ENCODE measurements at regions not wholly inside any gene's neighbourhood (a gene's known extent, or its start where the extent isn't known, plus 50 kb on each side); places are given as distances from the start of the nearest gene placed in this dataset.

GRCh38 chr2:74778381-74779264 lies 55.3 kb upstream of the HK2 start:
- no peak overlapping the region for H3K4me3 ChIP-seq (replicated peaks; ENCODE audit: low read depth, low read length)
- peak; percentile 22 for DNase-seq (ENCODE audit: extremely low read depth, low read depth)
- TF ChIP-seq, protein P1, sequence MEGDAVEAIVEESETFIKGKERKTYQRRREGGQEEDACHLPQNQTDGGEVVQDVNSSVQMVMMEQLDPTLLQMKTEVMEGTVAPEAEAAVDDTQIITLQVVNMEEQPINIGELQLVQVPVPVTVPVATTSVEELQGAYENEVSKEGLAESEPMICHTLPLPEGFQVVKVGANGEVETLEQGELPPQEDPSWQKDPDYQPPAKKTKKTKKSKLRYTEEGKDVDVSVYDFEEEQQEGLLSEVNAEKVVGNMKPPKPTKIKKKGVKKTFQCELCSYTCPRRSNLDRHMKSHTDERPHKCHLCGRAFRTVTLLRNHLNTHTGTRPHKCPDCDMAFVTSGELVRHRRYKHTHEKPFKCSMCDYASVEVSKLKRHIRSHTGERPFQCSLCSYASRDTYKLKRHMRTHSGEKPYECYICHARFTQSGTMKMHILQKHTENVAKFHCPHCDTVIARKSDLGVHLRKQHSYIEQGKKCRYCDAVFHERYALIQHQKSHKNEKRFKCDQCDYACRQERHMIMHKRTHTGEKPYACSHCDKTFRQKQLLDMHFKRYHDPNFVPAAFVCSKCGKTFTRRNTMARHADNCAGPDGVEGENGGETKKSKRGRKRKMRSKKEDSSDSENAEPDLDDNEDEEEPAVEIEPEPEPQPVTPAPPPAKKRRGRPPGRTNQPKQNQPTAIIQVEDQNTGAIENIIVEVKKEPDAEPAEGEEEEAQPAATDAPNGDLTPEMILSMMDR (IDR thresholded peaks at IDR 0.05; ENCODE audit: low read depth, low read length, missing control alignments), result no peak

DNA sequence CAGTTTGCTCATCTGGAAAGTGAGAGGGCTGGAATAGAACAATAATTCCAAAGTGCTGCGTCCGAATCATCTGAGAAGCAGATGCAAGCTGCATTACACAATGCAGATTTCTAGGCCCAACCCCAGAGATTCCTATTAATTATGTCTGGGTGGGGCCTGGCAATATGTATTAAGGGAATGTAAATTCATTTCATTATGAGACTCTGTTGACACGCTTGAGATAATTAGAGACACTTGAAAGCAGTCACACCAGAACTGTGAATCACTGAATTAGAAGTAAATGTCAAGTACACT lies 54.7 kb upstream of the HK2 start:
- TF ChIP-seq, protein P1 (IDR thresholded peaks at IDR 0.05; ENCODE audit: low read depth, low read length, missing control alignments), result no peak
- DNase-seq (ENCODE audit: extremely low read depth, low read depth), result no peak
- H3K4me3 ChIP-seq (replicated peaks; ENCODE audit: low read depth, low read length), result no peak overlapping the region

GRCh38 chr2:74779587-74780135 lies 54.3 kb upstream of the HK2 start:
- no peak overlapping the region for H3K4me3 ChIP-seq (replicated peaks; ENCODE audit: low read depth, low read length)
- no peak for DNase-seq (ENCODE audit: extremely low read depth, low read depth)
- TF ChIP-seq, protein P1 (IDR thresholded peaks at IDR 0.05; ENCODE audit: low read depth, low read length, missing control alignments), result no peak
